ENCODE measurements at regions not wholly inside any gene's neighbourhood (a gene's known extent, or its start where the extent isn't known, plus 50 kb on each side); places are given as distances from the start of the nearest gene placed in this dataset.

GRCh38 chr16:24446189-24446588 is 93.2 kb upstream of the RBBP6 start:
- TF ChIP-seq POLR2A (IDR thresholded peaks at IDR 0.05) (no peak), CTCF (IDR thresholded peaks at IDR 0.05) (no peak)
